ENCODE measurements at regions not wholly inside any gene's neighbourhood (a gene's known extent, or its start where the extent isn't known, plus 50 kb on each side); places are given as distances from the start of the nearest gene placed in this dataset.
"Not testable (repeated sequence)": the region's sequence is repeated elsewhere in the genome, so short reads cannot be mapped to it uniquely, and the experiment has no call there.

GRCh38 chr11:90493379-90493778 lies 270.5 kb upstream of the CHORDC1 start:
- H3K4me3 ChIP-seq (ENCODE audit: low read depth, low read length) = no peak overlapping the region
- DNase-seq (ENCODE audit: low read depth) = no peak
- no peak for TF ChIP-seq CTCF (IDR thresholded peaks at IDR 0.05; ENCODE audit: insufficient read depth, low read length)

GRCh38 chr11:90491466-90491865 lies 268.6 kb upstream of the CHORDC1 start:
- H3K4me3 ChIP-seq (ENCODE audit: low read depth, low read length) = no peak overlapping the region
- no peak for DNase-seq (ENCODE audit: low read depth)
- no peak for TF ChIP-seq CTCF (IDR thresholded peaks at IDR 0.05; ENCODE audit: insufficient read depth, low read length)

GRCh38 chr11:90476442-90477007 lies 253.7 kb upstream of the CHORDC1 start:
- H3K4me3 ChIP-seq (ENCODE audit: low read depth, low read length) = no peak overlapping the region
- DNase-seq (ENCODE audit: low read depth) = peak; percentile 1
- TF ChIP-seq CTCF (IDR thresholded peaks at IDR 0.05; ENCODE audit: insufficient read depth, low read length) = no peak

GRCh38 chr11:90468923-90469322 lies 246.1 kb upstream of the CHORDC1 start:
- TF ChIP-seq CTCF (IDR thresholded peaks at IDR 0.05; ENCODE audit: insufficient read depth, low read length) = no peak
- H3K4me3 ChIP-seq (ENCODE audit: low read depth, low read length) = no peak overlapping the region
- DNase-seq (ENCODE audit: low read depth) = no peak

- DNase-seq (ENCODE audit: low read depth) = no peak
- H3K4me3 ChIP-seq (ENCODE audit: low read depth, low read length) = no peak overlapping the region
- TF ChIP-seq CTCF (IDR thresholded peaks at IDR 0.05; ENCODE audit: insufficient read depth, low read length) = no peak
These were observed 242.7 kb upstream of the CHORDC1 start for GRCh38 chr11:90465553-90465952.

- DNase-seq (ENCODE audit: low read depth); H3K4me3 ChIP-seq (ENCODE audit: low read depth, low read length): not testable (repeated sequence)
These were observed 232.6 kb upstream of the CHORDC1 start for GRCh38 chr11:90455347-90455920.

- TF ChIP-seq CTCF (IDR thresholded peaks at IDR 0.05; ENCODE audit: insufficient read depth, low read length) = no peak
- no peak overlapping the region for H3K4me3 ChIP-seq (ENCODE audit: low read depth, low read length)
- DNase-seq (ENCODE audit: low read depth) = no peak
These were observed 230.7 kb upstream of the CHORDC1 start for GRCh38 chr11:90453525-90453924.
